Sigmoid colon (tissue), 6 donors: ENCODE measurements at regions not wholly inside any gene's neighbourhood (a gene's known extent, or its start where the extent isn't known, plus 50 kb on each side); places are given as distances from the start of the nearest gene placed in this dataset.

ENCODE experiments used
- DNase-seq: peaks from one replicate; pipeline ENCODE4 v3.0.0-alpha.2; 2019
- H3K27ac ChIP-seq, 4 donors: fragments of 200-600 bp; sonication (generic); one replicate each; pipeline ENCODE4 v1.5.1; 2016 to 2019; ENCODE audit warnings: mild to moderate bottlenecking in 1 of 4
- H3K27me3 ChIP-seq, 3 donors: fragments of 200-600 bp; sonication (generic); one replicate each; pipeline ENCODE4 v1.5.1; 2019; ENCODE audit warnings: mild to moderate bottlenecking in 1 of 3
- H3K36me3 ChIP-seq, 4 donors: fragments of 200-600 bp; sonication (generic); one replicate each; pipeline ENCODE4 v1.5.1; 2016 to 2019
- H3K4me1 ChIP-seq, 4 donors: fragments of 200-600 bp; sonication (generic); one replicate each; pipeline ENCODE4 v1.5.1; 2017 to 2019
- H3K4me3 ChIP-seq, 4 donors: fragments of 200-600 bp; sonication (generic); one replicate each; pipeline ENCODE4 v1.5.1; 2017 to 2019; ENCODE audit warnings: mild to moderate bottlenecking in 2 of 4, moderate library complexity in 1 of 4
- H3K9me3 ChIP-seq, 4 donors: fragments of 200-600 bp in 3 of 4; sonication (generic) in 3 of 4; one replicate each; pipeline versions ENCODE4 v1.5.1 to v1.6.1; 2013 to 2019
- EP300 ChIP-seq, 4 donors: sonication (generic); formaldehyde crosslinking; IDR thresholded peaks; one replicate each; pipeline ENCODE4 v1.6.1; 2017; ENCODE audit warnings: antibody characterized with exemption in 4 of 4
- POLR2A ChIP-seq, 2 donors: fragments of 450-650 bp; IDR thresholded peaks; one replicate each; pipeline ENCODE4 v1.6.1; 2016; ENCODE audit warnings: antibody characterized with exemption in 2 of 2, mild to moderate bottlenecking in 2 of 2, moderate library complexity in 2 of 2
- POLR2AphosphoS5 ChIP-seq, 4 donors: sonication (generic); formaldehyde crosslinking; IDR thresholded peaks; one replicate each; pipeline ENCODE4 v1.6.1; 2017; ENCODE audit warnings: antibody characterized with exemption in 4 of 4
- WGBS, 2 donors: extraction: QIAGEN DNeasy Blood & Tissue Kit; methylation state at CpG; one replicate each; pipeline ENCODE4 v1.1.7; 2013; 5-methylcytosine and 5-hydroxymethylcytosine counted together
- intact Hi-C: fragments of 100-400 bp; cut with DNase I; formaldehyde crosslinking; loops from one replicate; pipeline ENCODE4 v1.15.1; 2023
- TF ChIP-seq, protein P1 (sequence below), 4 experiments: fragments of 450-650 bp in 3 of 4; fragments of 200-600 bp in 1 of 4; IDR thresholded peaks; one replicate each; pipeline ENCODE4 v1.5.1; 2016 to 2019; ENCODE audit warnings: antibody characterized with exemption in 4 of 4, mild to moderate bottlenecking in 3 of 4, moderate library complexity in 2 of 4
- donor health status: healthy with polysubstance abuse.
- donor health status: healthy.

DNA sequence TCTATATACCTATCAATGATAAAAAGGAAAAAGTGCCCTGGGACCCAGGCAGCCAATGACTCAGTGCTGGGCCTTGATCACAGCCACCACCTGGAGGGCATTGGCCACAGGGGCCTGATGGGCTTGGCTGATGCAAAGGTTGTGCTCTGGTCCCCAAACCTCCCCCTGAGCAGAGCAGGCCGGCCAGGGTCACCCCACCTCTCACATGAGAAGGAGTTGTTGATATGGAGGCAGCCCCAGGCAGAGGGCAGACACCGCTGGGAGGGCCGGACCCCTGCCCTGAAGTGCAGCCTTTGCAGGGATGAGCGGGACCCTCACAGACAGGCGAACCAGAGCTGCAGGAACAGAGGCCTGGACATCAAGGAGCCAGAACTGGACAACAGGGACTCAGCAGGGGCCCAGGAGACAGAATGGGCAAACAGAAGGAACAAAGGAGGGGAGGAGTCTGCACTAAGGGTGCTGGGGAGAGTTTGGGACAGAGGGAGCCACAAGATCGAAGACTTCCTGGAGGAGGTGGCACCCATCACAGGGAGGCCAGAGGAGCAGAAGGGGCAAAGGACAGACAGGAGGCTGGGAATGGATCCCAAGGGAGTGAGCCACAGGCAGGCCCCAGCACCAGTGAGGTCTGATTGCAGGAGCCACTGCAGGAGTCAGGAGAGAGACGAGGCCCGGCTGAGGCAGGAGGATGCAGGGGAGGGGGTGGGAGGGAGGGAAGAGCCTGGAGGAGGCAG lies 105.0 kb downstream of the TNFAIP2 start:
- intact Hi-C loops: no loop called here
- DNase-seq: no peak
- Histone ChIP-seq H3K36me3 (no peaks in the 10 kb centered on the region), H3K27me3 (peaks cover 0 to 35% (median 11%) of the 10 kb centered on the region in 3 donors), H3K4me1 (no peaks in the 10 kb centered on the region), H3K27ac (no peak overlapping the region), H3K9me3 (no peaks in the 10 kb centered on the region), H3K4me3 (no peak overlapping the region)
- WGBS, 2 donors: 87 to 89% methylated on average over 8 of the region's 8 CpGs
- TF ChIP-seq EP300 (IDR thresholded peaks at IDR 0.05) (no peak), POLR2AphosphoS5 (IDR thresholded peaks at IDR 0.05) (no peak), POLR2A (IDR thresholded peaks at IDR 0.05) (no peak)
- TF ChIP-seq, protein P1, sequence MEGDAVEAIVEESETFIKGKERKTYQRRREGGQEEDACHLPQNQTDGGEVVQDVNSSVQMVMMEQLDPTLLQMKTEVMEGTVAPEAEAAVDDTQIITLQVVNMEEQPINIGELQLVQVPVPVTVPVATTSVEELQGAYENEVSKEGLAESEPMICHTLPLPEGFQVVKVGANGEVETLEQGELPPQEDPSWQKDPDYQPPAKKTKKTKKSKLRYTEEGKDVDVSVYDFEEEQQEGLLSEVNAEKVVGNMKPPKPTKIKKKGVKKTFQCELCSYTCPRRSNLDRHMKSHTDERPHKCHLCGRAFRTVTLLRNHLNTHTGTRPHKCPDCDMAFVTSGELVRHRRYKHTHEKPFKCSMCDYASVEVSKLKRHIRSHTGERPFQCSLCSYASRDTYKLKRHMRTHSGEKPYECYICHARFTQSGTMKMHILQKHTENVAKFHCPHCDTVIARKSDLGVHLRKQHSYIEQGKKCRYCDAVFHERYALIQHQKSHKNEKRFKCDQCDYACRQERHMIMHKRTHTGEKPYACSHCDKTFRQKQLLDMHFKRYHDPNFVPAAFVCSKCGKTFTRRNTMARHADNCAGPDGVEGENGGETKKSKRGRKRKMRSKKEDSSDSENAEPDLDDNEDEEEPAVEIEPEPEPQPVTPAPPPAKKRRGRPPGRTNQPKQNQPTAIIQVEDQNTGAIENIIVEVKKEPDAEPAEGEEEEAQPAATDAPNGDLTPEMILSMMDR (IDR thresholded peaks at IDR 0.05): no peak

DNA sequence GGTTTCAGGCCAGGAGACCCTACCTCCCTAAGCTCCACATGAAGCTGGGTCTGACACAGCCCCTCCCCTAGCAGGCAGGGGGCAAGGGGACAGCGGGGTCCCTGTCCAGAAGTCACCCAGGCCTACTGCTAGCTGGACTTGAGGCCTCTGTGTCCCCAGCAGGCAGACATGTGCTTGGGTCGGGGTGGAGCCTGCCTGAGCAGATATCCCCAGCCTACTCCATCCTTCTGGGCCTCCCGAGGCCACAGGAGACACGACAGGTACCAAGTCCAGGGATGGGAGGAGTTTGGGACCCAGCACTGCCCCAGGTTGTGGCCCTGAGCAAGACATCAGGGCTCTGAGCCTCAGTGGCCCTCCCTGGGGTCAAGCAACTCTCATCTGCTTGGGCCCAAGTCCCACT lies 105.2 kb upstream of the EIF5 start:
- H3K36me3 ChIP-seq: no peaks in the 10 kb centered on the region
- intact Hi-C loops: no loop called here
- H3K27ac ChIP-seq: no peak overlapping the region
- 73 to 83% methylated on average over 4 of the region's 4 CpGs for whole genome bisulfite sequencing, 2 donors
- no peak for DNase-seq
- no peak for TF ChIP-seq POLR2AphosphoS5 (IDR thresholded peaks at IDR 0.05)
- TF ChIP-seq EP300 (IDR thresholded peaks at IDR 0.05): no peak
- TF ChIP-seq, protein P1 (IDR thresholded peaks at IDR 0.05): no peak
- no peak for TF ChIP-seq POLR2A (IDR thresholded peaks at IDR 0.05)
- peaks cover 0 to 28% (median 11%) of the 10 kb centered on the region in 3 donors for H3K27me3 ChIP-seq
- no peak overlapping the region for H3K4me3 ChIP-seq
- H3K4me1 ChIP-seq: no peaks in the 10 kb centered on the region
- H3K9me3 ChIP-seq: no peaks in the 10 kb centered on the region

GRCh38 chr14:103230021-103230420 lies 104.0 kb upstream of the EIF5 start:
- no peak overlapping the region for H3K4me3 ChIP-seq
- H3K36me3 ChIP-seq: no peaks in the 10 kb centered on the region
- no peaks in the 10 kb centered on the region for H3K9me3 ChIP-seq
- H3K27me3 ChIP-seq: peaks cover 0 to 22% (median 9%) of the 10 kb centered on the region in 3 donors
- TF ChIP-seq, protein P1 (IDR thresholded peaks at IDR 0.05): no peak
- TF ChIP-seq POLR2AphosphoS5 (IDR thresholded peaks at IDR 0.05) (no peak), EP300 (IDR thresholded peaks at IDR 0.05) (no peak), POLR2A (IDR thresholded peaks at IDR 0.05) (no peak)
- no peak for DNase-seq
- intact Hi-C loops: no loop called here
- no peak overlapping the region for H3K27ac ChIP-seq
- 95% methylated on average over 9 of the region's 9 CpGs for WGBS, 2 donors
- H3K4me1 ChIP-seq: peaks cover 0 to 10% (median 8%) of the 10 kb centered on the region in 4 donors

- no peaks in the 10 kb centered on the region for H3K9me3 ChIP-seq
- no peak overlapping the region for H3K4me3 ChIP-seq
- TF ChIP-seq POLR2A (IDR thresholded peaks at IDR 0.05) (no peak), POLR2AphosphoS5 (IDR thresholded peaks at IDR 0.05) (no peak), EP300 (IDR thresholded peaks at IDR 0.05) (no peak)
- TF ChIP-seq, protein P1 (IDR thresholded peaks at IDR 0.05): no peak
- intact Hi-C loops: no loop called here
- peaks cover 0 to 15% (median 1%) of the 10 kb centered on the region in 3 donors for H3K27me3 ChIP-seq
- no peak for DNase-seq
- H3K27ac ChIP-seq: no peak overlapping the region
- peaks cover 0 to 13% (median 11%) of the 10 kb centered on the region in 4 donors for H3K4me1 ChIP-seq
- no peaks in the 10 kb centered on the region for H3K36me3 ChIP-seq
- WGBS, 2 donors: 84 to 95% methylated on average over 16 of the region's 16 CpGs
Measured at GRCh38 chr14:103230658-103231334, 103.2 kb upstream of the EIF5 start.
